Fibroblast of skin of right quadriceps (primary cell): ENCODE measurements at regions not wholly inside any gene's neighbourhood (a gene's known extent, or its start where the extent isn't known, plus 50 kb on each side); places are given as distances from the start of the nearest gene placed in this dataset.
"Not testable (repeated sequence)": the region's sequence is repeated elsewhere in the genome, so short reads cannot be mapped to it uniquely, and the experiment has no call there.

Experiments
- DNase-seq: peaks from one replicate; pipeline ENCODE4 v3.0.0-alpha.2; 2013

GRCh38 chr12:91493308-91493707, 310.7 kb upstream of the DCN start:
- no peak for DNase-seq

- no peak for DNase-seq
These were observed 310.0 kb upstream of the DCN start for GRCh38 chr12:91492648-91493047.

GRCh38 chr12:91490667-91491311, 308.2 kb upstream of the DCN start:
- no peak for DNase-seq

- DNase-seq: no peak
These were observed 300.9 kb upstream of the DCN start for GRCh38 chr12:91483471-91483985.

GRCh38 chr12:91482231-91482630, 299.6 kb upstream of the DCN start:
- no peak for DNase-seq

- DNase-seq: no peak
These were observed 295.9 kb upstream of the DCN start for GRCh38 chr12:91478500-91478899.

- DNase-seq: no peak
These were observed 285.1 kb upstream of the DCN start for GRCh38 chr12:91467686-91468085.

GRCh38 chr12:91461061-91461460, 278.4 kb upstream of the DCN start:
- DNase-seq: no peak

GRCh38 chr12:91460469-91460868, 277.9 kb upstream of the DCN start:
- DNase-seq: no peak

- DNase-seq: no peak
These were observed 272.7 kb upstream of the DCN start for GRCh38 chr12:91455321-91455720.

- no peak for DNase-seq
These were observed 271.6 kb upstream of the DCN start for GRCh38 chr12:91454179-91454578.

GRCh38 chr12:91452464-91452863, 269.8 kb upstream of the DCN start:
- not testable (repeated sequence) for DNase-seq

- DNase-seq: no peak
These were observed 259.7 kb upstream of the DCN start for GRCh38 chr12:91441993-91442952.

GRCh38 chr12:91441246-91441645, 258.6 kb upstream of the DCN start:
- no peak for DNase-seq

- no peak for DNase-seq
These were observed 251.5 kb upstream of the DCN start for GRCh38 chr12:91434081-91434480.

GRCh38 chr12:91432755-91433154, 250.1 kb upstream of the DCN start:
- DNase-seq: no peak

GRCh38 chr12:91432089-91432488, 249.5 kb upstream of the DCN start:
- peak; percentile 68 for DNase-seq

GRCh38 chr12:91424506-91424905, 241.9 kb upstream of the DCN start:
- DNase-seq: no peak

- no peak for DNase-seq
These were observed 241.1 kb upstream of the DCN start for GRCh38 chr12:91423693-91424050.

- no peak for DNase-seq
These were observed 240.4 kb upstream of the DCN start for GRCh38 chr12:91422811-91423692.

GRCh38 chr12:91422127-91422526, 239.5 kb upstream of the DCN start:
- DNase-seq: no peak

- DNase-seq: no peak
These were observed 237.2 kb upstream of the DCN start for GRCh38 chr12:91419809-91420208.
